HG02981 (cell line): ENCODE measurements at regions not wholly inside any gene's neighbourhood (a gene's known extent, or its start where the extent isn't known, plus 50 kb on each side); places are given as distances from the start of the nearest gene placed in this dataset.

Experiments used
- ATAC-seq: cut with Tn5 transposase; IDR thresholded peaks from one replicate; pipeline ENCODE4 v1.9.1; 2021; ENCODE audit warnings: mild to moderate bottlenecking, moderate library complexity; ENCODE audit not compliant: unreplicated experiment

- ATAC-seq = no peak
Measured at GRCh38 chr13:79096099-79096498, 310.0 kb downstream of the RBM26 start.

GRCh38 chr13:79090552-79091124 is 315.4 kb downstream of the RBM26 start:
- no peak for ATAC-seq

- ATAC-seq = no peak
Measured at GRCh38 chr13:79084802-79085424, 321.1 kb downstream of the RBM26 start.

- ATAC-seq = no peak
Measured at GRCh38 chr13:79081942-79082341, 324.1 kb downstream of the RBM26 start.

- ATAC-seq = no peak
Measured at GRCh38 chr13:79079351-79079839, 326.7 kb downstream of the RBM26 start.

GRCh38 chr13:79075703-79076102 is 330.4 kb downstream of the RBM26 start:
- no peak for ATAC-seq

- ATAC-seq = no peak
Measured at GRCh38 chr13:79070343-79070974, 335.6 kb downstream of the RBM26 start.

- no peak for ATAC-seq
Measured at GRCh38 chr13:79062291-79062690, 343.8 kb downstream of the RBM26 start.

- no peak for ATAC-seq
Measured at GRCh38 chr13:79060216-79060615, 345.8 kb downstream of the RBM26 start.

GRCh38 chr13:79056706-79057105 is 349.3 kb downstream of the RBM26 start:
- no peak for ATAC-seq

- no peak for ATAC-seq
Measured at GRCh38 chr13:79051472-79051871, 354.6 kb downstream of the RBM26 start.

- no peak for ATAC-seq
Measured at GRCh38 chr13:79044415-79044814, 361.6 kb downstream of the RBM26 start.

GRCh38 chr13:79043208-79043607 is 362.8 kb downstream of the RBM26 start:
- no peak for ATAC-seq

GRCh38 chr13:79037197-79037596 is 368.9 kb downstream of the RBM26 start:
- no peak for ATAC-seq

GRCh38 chr13:79034341-79034740 is 371.7 kb downstream of the RBM26 start:
- no peak for ATAC-seq

- ATAC-seq = no peak
Measured at GRCh38 chr13:79030513-79030912, 371.6 kb upstream of the OBI1 start.

- no peak for ATAC-seq
Measured at GRCh38 chr13:79018166-79018565, 359.2 kb upstream of the OBI1 start.

GRCh38 chr13:79011179-79011578 is 352.2 kb upstream of the OBI1 start:
- ATAC-seq = no peak

GRCh38 chr13:79003989-79004898 is 345.3 kb upstream of the OBI1 start:
- no peak for ATAC-seq

GRCh38 chr13:78999494-78999893 is 340.5 kb upstream of the OBI1 start:
- no peak for ATAC-seq

- no peak for ATAC-seq
Measured at GRCh38 chr13:78998630-78999315, 339.8 kb upstream of the OBI1 start.
